K562 (cell line): ENCODE measurements at regions not wholly inside any gene's neighbourhood (a gene's known extent, or its start where the extent isn't known, plus 50 kb on each side); places are given as distances from the start of the nearest gene placed in this dataset.

Source experiments
- ATAC-seq: fragments of 200-7000 bp; cut with Tn5 transposase; 3 replicates; pipeline ENCODE4 v1.9.1; 2020; ENCODE audit warnings: moderate library complexity
- BruUV-seq: library from RNA; stranded (reverse); fragments of 400-500 nt; replicated peaks from 2 replicates; lab custom pipeline; 2021; lab: Mats Ljungman, UMichigan
- CTCF ChIA-PET: fragments of 300-600 bp; formaldehyde crosslinking; extraction: SDS; loops from one replicate; lab custom pipeline; 2021; ENCODE audit warnings: low intra/inter-chr PET ratio; lab: Yijun Ruan, JAX
- POLR2A ChIA-PET: fragments of 300-600, 350-650 bp; sonication (Branson Sonifier 250); formaldehyde crosslinking; extraction: SDS; loops from one replicate; lab custom pipeline; 2021; ENCODE audit warnings: antibody characterized with exemption, inconsistent platforms; lab: Yijun Ruan, JAX
- DNase-seq, 4 experiments: peaks; one replicate each; pipeline versions ENCODE4 v3.0.0 to v3.0.0-alpha.2; 2011 to 2018; ENCODE audit warnings: low spot score in 3 of 4, mixed read lengths in 3 of 4; ENCODE audit errors: extremely low read depth in 1 of 4
- FAIRE-seq: peaks from 2 replicates; lab custom pipeline; 2011; peaks lifted over from hg19 to GRCh38; lab: Jason Lieb, UNC
- H2AFZ ChIP-seq: 2 replicates; pipeline ENCODE4 v1.6.0; 2011; ENCODE audit warnings: low read depth, low read length, control low read depth, inconsistent platforms
- H3K27ac ChIP-seq: fragments of 200-600 bp; 3 replicates; pipeline ENCODE4 v1.8.0; 2011; ENCODE audit warnings: low read depth, mild to moderate bottlenecking, control low read depth, inconsistent platforms, low read length, moderate library complexity, mixed read lengths; ENCODE audit errors: extremely low read depth
- H3K27me3 ChIP-seq, 2 experiments: fragments of 300-600 bp in 1 of 2; 2 replicates in 1 of 2; 3 replicates in 1 of 2; pipeline versions ENCODE4 v1.6.0 to v1.8.0; 2011; ENCODE audit warnings: inconsistent platforms in 2 of 2, low read length in 2 of 2, mild to moderate bottlenecking in 1 of 2, mixed read lengths in 1 of 2, moderate library complexity in 1 of 2; ENCODE audit not compliant: control insufficient read depth in 2 of 2, insufficient read depth in 2 of 2
- H3K36me3 ChIP-seq: fragments of 300-600 bp; 3 replicates; pipeline ENCODE4 v1.8.0; 2011; ENCODE audit warnings: mild to moderate bottlenecking, low read length, inconsistent platforms; ENCODE audit not compliant: control insufficient read depth, insufficient read depth
- H3K4me1 ChIP-seq, 2 experiments: fragments of 200-600 bp in 1 of 2; replicated peaks in 1 of 2; 2 replicates in 1 of 2; 3 replicates in 1 of 2; pipeline versions ENCODE4 v1.5.1 to v1.8.0; 2011; ENCODE audit warnings: inconsistent platforms in 2 of 2, low read length in 2 of 2, mild to moderate bottlenecking in 1 of 2, mixed read lengths in 1 of 2, moderate library complexity in 1 of 2; ENCODE audit not compliant: control insufficient read depth in 2 of 2, insufficient read depth in 2 of 2
- H3K4me2 ChIP-seq: 2 replicates; pipeline ENCODE4 v1.6.1; 2011; ENCODE audit warnings: low read length, control low read depth, inconsistent platforms, mixed read lengths; ENCODE audit not compliant: insufficient read depth
- H3K4me3 ChIP-seq: fragments of 200-600 bp; sonication (generic), shearing (Covaris generic); 2 replicates; pipeline ENCODE4 v1.5.1; 2016; ENCODE audit warnings: control low read depth, inconsistent platforms
- H3K79me2 ChIP-seq: fragments of 200-600 bp; 3 replicates; pipeline ENCODE4 v1.8.0; 2011; ENCODE audit warnings: low read length, inconsistent platforms; ENCODE audit not compliant: control insufficient read depth, insufficient read depth
- H3K9ac ChIP-seq, 2 experiments: 2 replicates each; pipeline versions ENCODE4 v1.6.0 to v1.6.1; 2011; ENCODE audit warnings: low read depth in 2 of 2, low read length in 2 of 2, control low read depth in 1 of 2, inconsistent platforms in 1 of 2, mild to moderate bottlenecking in 1 of 2, mixed read lengths in 1 of 2; ENCODE audit not compliant: insufficient read depth in 1 of 2
- H3K9me1 ChIP-seq: one replicate; pipeline ENCODE4 v1.6.0; 2011; ENCODE audit warnings: inconsistent platforms, mild to moderate bottlenecking, low read length, moderate library complexity; ENCODE audit not compliant: control insufficient read depth, insufficient read depth
- H3K9me3 ChIP-seq: replicated peaks from 2 replicates; pipeline ENCODE4 v1.5.1; 2011; ENCODE audit warnings: low read depth, low read length, inconsistent platforms; ENCODE audit not compliant: control insufficient read depth, insufficient read depth
- H4K20me1 ChIP-seq: replicated peaks from 2 replicates; pipeline ENCODE4 v1.6.1; 2011; ENCODE audit warnings: low read length, inconsistent platforms, mixed read lengths; ENCODE audit not compliant: control insufficient read depth, insufficient read depth
- BDP1 ChIP-seq: IDR thresholded peaks from 3 replicates; pipeline ENCODE4 v1.6.1; 2011; ENCODE audit not compliant: insufficient read length, insufficient read depth
- HDAC1 ChIP-seq, 2 experiments: fragments of 450-650 bp; IDR thresholded peaks; 2 replicates each; pipeline ENCODE4 v1.6.1; 2016 to 2017; ENCODE audit warnings: inconsistent platforms in 1 of 2, mild to moderate bottlenecking in 1 of 2, moderate library complexity in 1 of 2
- RBM39 ChIP-seq: fragments of 200-400 bp; formaldehyde crosslinking; optimal IDR thresholded peaks from 2 replicates; pipeline ENCODE3; 2018; ENCODE audit warnings: low read depth, low read length
- SLC30A9 ChIP-seq: fragments of 250-450 bp; sonication (Bioruptor Pico); IDR thresholded peaks from 2 replicates; pipeline ENCODE4 v1.8.0; 2022; ENCODE audit warnings: mild to moderate bottlenecking, moderate library complexity
- SP2 ChIP-seq: IDR thresholded peaks from 2 replicates; pipeline ENCODE4 v1.6.1; 2011; ENCODE audit warnings: mild to moderate bottlenecking, low read depth, low read length, moderate library complexity; ENCODE audit not compliant: poor library complexity, severe bottlenecking; ENCODE audit errors: extremely low read depth
- TAL1 ChIP-seq: fragments of 450-650 bp; IDR thresholded peaks from 2 replicates; pipeline ENCODE4 v1.6.1; 2016; ENCODE audit warnings: mild to moderate bottlenecking
- ZNF668 ChIP-seq: fragments of 250-450 bp; sonication (Bioruptor Pico); IDR thresholded peaks from 2 replicates; pipeline ENCODE4 v1.8.0; 2022; ENCODE audit warnings: mild to moderate bottlenecking, inconsistent platforms
- WGBS: fragments of 100-300 bp; shearing (Covaris generic); methylation state at CpG from one replicate; pipeline ENCODE4 v1.1.6; 2016; ENCODE audit warnings: low coverage, mixed read lengths; ENCODE audit not compliant: insufficient coverage; ENCODE audit errors: missing lambda C conversion rate; 5-methylcytosine and 5-hydroxymethylcytosine counted together
- in situ Hi-C: fragments of 300-500 bp; cut with MboI; formaldehyde crosslinking; loops from 4 replicates; pipeline ENCODE4 v1.15.0; 2018; ENCODE audit warnings: inconsistent platforms, mixed read lengths
- intact Hi-C: fragments of 100-400 bp; cut with micrococcal nuclease; formaldehyde crosslinking; loops from 2 replicates; pipeline ENCODE4 v1.14.2; 2022
- TF ChIP-seq, protein P1 (sequence below): fragments of 450-650 bp; IDR thresholded peaks from 2 replicates; pipeline ENCODE4 v1.6.1; 2016; ENCODE audit warnings: mild to moderate bottlenecking

- Histone ChIP-seq H3K4me2 (no peak overlapping the region), H3K9me1 (no peaks in the 10 kb centered on the region), H3K9ac (no peak overlapping the region), H3K27me3 (peaks cover 6 to 27% of the 10 kb centered on the region in 2 experiments; a peak in 4 of 5 replicates), H3K79me2 (no peaks in the 10 kb centered on the region), H3K36me3 (no peaks in the 10 kb centered on the region), H3K4me3 (no peak overlapping the region), H2AFZ (no peak overlapping the region), H3K4me1 (no peaks in the 10 kb centered on the region), H3K9me3 (no peaks in the 10 kb centered on the region), H4K20me1 (no peaks in the 10 kb centered on the region), H3K27ac (no peak overlapping the region)
- ATAC-seq (no peak), DNase-seq (no peak), FAIRE-seq (no peak)
- POLR2A ChIA-PET, result no interaction called here
- intact Hi-C loops (no loop called here), in situ Hi-C loops (no loop called here)
- 2% methylated on average over 3 of the region's 3 CpGs for WGBS
- CTCF ChIA-PET, result no interaction called here
- no TSS peak for BruUV-seq
- TF ChIP-seq SLC30A9, result no peak
- TF ChIP-seq SP2, result no peak
- no peak for TF ChIP-seq HDAC1 (IDR thresholded peaks at IDR 0.05)
- no peak for TF ChIP-seq RBM39
- TF ChIP-seq TAL1, result no peak
- TF ChIP-seq ZNF668 (CRISPR knock-in tag), result no peak
- TF ChIP-seq, protein P1, sequence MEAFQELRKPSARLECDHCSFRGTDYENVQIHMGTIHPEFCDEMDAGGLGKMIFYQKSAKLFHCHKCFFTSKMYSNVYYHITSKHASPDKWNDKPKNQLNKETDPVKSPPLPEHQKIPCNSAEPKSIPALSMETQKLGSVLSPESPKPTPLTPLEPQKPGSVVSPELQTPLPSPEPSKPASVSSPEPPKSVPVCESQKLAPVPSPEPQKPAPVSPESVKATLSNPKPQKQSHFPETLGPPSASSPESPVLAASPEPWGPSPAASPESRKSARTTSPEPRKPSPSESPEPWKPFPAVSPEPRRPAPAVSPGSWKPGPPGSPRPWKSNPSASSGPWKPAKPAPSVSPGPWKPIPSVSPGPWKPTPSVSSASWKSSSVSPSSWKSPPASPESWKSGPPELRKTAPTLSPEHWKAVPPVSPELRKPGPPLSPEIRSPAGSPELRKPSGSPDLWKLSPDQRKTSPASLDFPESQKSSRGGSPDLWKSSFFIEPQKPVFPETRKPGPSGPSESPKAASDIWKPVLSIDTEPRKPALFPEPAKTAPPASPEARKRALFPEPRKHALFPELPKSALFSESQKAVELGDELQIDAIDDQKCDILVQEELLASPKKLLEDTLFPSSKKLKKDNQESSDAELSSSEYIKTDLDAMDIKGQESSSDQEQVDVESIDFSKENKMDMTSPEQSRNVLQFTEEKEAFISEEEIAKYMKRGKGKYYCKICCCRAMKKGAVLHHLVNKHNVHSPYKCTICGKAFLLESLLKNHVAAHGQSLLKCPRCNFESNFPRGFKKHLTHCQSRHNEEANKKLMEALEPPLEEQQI, result no peak
- no peak for TF ChIP-seq BDP1
These were observed 190.2 kb downstream of the ADAMTS15 start for GRCh38 chr11:130638624-130639023.
